Natural killer cell treated with Interleukin-12 subunit alpha and Interleukin-12 subunit beta and Interleukin-15 and Interleukin-18, amount 100 ng/mL, for 72 hours (primary cell): ENCODE measurements at regions not wholly inside any gene's neighbourhood (a gene's known extent, or its start where the extent isn't known, plus 50 kb on each side); places are given as distances from the start of the nearest gene placed in this dataset.

ENCODE experiments used
- ATAC-seq, 2 donors: fragments of 150-1000 bp; cut with Tn5 transposase in 1 of 2; sonication (Bioruptor Pico), chemical (Tn5 transposase) in 1 of 2; 2 replicates each; pipeline ENCODE4 v1.10.0; 2021
- DNase-seq: peaks from one replicate; pipeline ENCODE4 v3.0.0; 2022; ENCODE audit warnings: low spot score
- H3K27ac Mint-ChIP-seq, 2 donors: 1 replicate in 1 of 2; 2 replicates in 1 of 2; pipeline ENCODE4 v1.8.0; 2022; ENCODE audit warnings: mixed read lengths in 2 of 2, mild to moderate bottlenecking in 1 of 2, moderate library complexity in 1 of 2
- H3K27me3 Mint-ChIP-seq, 2 donors: 1 replicate in 1 of 2; 2 replicates in 1 of 2; pipeline ENCODE4 v1.8.0; 2022; ENCODE audit warnings: mixed read lengths in 2 of 2
- H3K36me3 Mint-ChIP-seq: one replicate; pipeline ENCODE4 v1.8.0; 2022; ENCODE audit warnings: mixed read lengths
- H3K4me1 Mint-ChIP-seq, 2 donors: 1 replicate in 1 of 2; 2 replicates in 1 of 2; pipeline ENCODE4 v1.8.0; 2022; ENCODE audit warnings: low read depth in 2 of 2, mixed read lengths in 2 of 2, mild to moderate bottlenecking in 1 of 2
- H3K4me3 Mint-ChIP-seq: one replicate; pipeline ENCODE4 v1.8.0; 2022; ENCODE audit warnings: mixed read lengths
- H3K9me3 Mint-ChIP-seq: 2 replicates; pipeline ENCODE4 v1.8.0; 2022; ENCODE audit warnings: mixed read lengths

DNA sequence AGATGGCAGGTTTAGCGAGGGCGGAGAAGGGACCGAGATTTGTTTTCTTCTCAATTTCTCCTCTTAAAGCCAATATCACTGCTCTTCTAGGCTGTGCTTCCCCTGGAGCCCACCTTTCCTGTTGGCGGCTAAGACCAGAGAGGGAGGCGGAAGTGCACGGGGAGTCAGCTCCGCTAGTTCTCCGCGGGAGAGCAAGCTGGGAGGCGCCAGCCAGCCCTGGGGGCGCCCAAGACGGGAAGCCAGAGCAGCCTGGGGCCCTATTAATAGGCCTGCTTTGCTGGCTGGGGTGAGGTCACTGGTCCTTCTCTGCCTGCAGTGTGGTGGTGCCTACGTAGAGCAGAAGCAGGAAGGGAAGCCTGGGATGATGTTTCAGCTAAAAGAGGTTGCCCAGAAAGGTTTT lies 61.6 kb downstream of the LSM5 start:
- H3K27me3 Mint-ChIP-seq, result peaks cover 24 to 44% of the 10 kb centered on the region in 2 donors
- DNase-seq (no peak), ATAC-seq (no peak)
- H3K9me3 Mint-ChIP-seq, result no peaks in the 10 kb centered on the region
- no peak overlapping the region for H3K27ac Mint-ChIP-seq
- no peaks in the 10 kb centered on the region for H3K36me3 Mint-ChIP-seq
- H3K4me3 Mint-ChIP-seq, result no peak overlapping the region
- H3K4me1 Mint-ChIP-seq, result no peaks in the 10 kb centered on the region

DNA sequence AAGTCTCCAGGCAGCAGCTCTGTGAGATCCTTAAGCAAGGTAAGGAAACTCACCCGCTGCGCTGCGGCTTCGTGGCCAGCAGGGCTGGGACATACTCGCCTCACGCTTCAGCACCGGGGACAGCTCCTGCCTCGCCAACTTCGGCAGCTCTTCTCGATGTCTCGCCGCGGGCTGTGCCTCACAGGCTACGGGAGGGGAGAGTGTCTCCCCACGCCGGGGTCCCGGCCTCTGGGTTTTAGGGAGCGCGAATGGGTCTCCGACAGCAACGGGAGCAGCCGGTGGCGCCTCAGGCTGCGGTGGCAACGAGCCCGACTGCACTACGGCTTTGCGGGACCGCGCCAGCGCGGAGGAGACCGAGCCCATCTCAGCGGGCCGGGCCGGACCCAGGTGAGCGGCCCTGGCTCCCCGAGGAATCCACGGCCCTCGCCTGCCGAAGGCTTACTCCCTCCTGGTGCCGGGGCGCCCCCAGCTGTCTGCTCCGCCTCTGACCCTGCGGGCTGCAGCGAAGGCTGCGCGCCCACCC lies 62.4 kb downstream of the LSM5 start:
- peak; percentile 63 for DNase-seq
- peaks cover 26 to 47% of the 10 kb centered on the region in 2 donors for H3K27me3 Mint-ChIP-seq
- H3K4me1 Mint-ChIP-seq, result no peaks in the 10 kb centered on the region
- no peak overlapping the region for H3K4me3 Mint-ChIP-seq
- H3K9me3 Mint-ChIP-seq, result no peaks in the 10 kb centered on the region
- H3K27ac Mint-ChIP-seq, result no peak overlapping the region
- ATAC-seq, result peak; percentile 78 to 80
- H3K36me3 Mint-ChIP-seq, result no peaks in the 10 kb centered on the region

DNA sequence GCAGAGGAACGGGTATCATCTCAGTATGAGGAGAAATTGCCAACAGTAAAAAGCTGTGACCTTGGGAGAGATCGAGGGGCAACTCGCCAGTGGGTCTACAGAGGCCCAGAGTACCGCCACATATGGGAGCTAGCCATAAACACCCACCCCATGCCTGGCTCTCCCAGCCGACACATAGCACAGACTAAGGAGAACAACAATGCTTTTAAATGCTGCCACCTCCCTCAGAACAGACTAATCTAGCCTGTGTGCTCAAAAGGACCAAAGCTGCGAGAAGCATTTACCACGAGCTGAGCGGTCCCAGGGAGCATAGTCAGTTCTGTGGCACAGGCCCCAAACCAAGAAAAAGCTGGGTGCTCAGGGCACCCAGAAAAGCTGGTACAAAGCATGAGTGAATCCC lies 73.3 kb downstream of the LSM5 start:
- H3K4me3 Mint-ChIP-seq, result no peak overlapping the region
- no peaks in the 10 kb centered on the region for H3K36me3 Mint-ChIP-seq
- no peaks in the 10 kb centered on the region for H3K4me1 Mint-ChIP-seq
- no peak for DNase-seq
- ATAC-seq, result no peak
- H3K27me3 Mint-ChIP-seq, result peaks cover 8 to 10% of the 10 kb centered on the region in 2 donors
- H3K27ac Mint-ChIP-seq, result no peak overlapping the region
- no peaks in the 10 kb centered on the region for H3K9me3 Mint-ChIP-seq

DNA sequence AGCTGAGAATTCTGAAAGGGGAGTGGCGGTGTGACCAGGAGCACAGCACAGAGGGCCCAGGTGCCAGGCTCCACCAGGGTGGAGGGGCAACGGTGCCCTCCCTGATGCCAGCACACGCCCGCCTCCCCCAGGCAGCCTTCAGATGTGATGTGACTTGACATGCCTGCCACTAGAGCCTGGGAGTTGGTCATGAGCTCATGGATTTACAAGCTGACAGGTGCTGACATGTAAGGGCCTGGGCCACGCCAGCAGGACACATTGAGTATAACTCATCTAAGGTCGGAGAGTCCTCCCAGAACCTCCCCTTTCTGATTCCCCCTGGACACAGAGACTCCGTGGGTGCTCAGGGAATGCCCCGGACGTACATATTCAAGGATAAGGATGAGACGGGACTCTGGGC lies 74.2 kb downstream of the LSM5 start:
- Mint-ChIP-seq H3K4me3 (no peak overlapping the region), H3K27me3 (peaks cover 8 to 10% of the 10 kb centered on the region in 2 donors), H3K36me3 (no peaks in the 10 kb centered on the region), H3K4me1 (no peaks in the 10 kb centered on the region), H3K9me3 (no peaks in the 10 kb centered on the region), H3K27ac (no peak overlapping the region)
- no peak for ATAC-seq
- DNase-seq, result no peak

DNA sequence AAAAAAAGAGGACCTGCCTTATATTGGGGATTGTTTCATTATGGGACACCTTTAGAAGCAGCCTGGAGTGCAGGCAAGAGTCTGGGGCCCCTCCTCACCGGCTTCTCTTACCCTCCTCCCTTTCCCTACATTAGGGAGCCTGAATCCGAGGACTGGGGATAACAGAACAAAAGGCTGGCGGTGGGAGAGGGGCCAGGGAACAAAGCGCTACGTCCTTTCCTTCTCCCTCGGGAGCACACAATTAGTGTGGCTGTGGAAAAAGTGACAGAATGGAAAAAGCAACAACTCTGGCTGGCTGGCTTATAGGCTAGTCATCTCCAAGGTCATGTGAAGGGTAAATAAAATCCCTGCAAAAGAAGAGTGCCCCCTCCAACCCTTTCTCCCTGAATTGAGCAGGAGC lies 74.7 kb downstream of the LSM5 start:
- H3K36me3 Mint-ChIP-seq, result no peaks in the 10 kb centered on the region
- H3K9me3 Mint-ChIP-seq, result no peaks in the 10 kb centered on the region
- no peaks in the 10 kb centered on the region for H3K4me1 Mint-ChIP-seq
- H3K27me3 Mint-ChIP-seq, result peaks cover 8 to 10% of the 10 kb centered on the region in 2 donors
- H3K4me3 Mint-ChIP-seq, result no peak overlapping the region
- H3K27ac Mint-ChIP-seq, result no peak overlapping the region
- no peak for DNase-seq
- ATAC-seq, result no peak

DNA sequence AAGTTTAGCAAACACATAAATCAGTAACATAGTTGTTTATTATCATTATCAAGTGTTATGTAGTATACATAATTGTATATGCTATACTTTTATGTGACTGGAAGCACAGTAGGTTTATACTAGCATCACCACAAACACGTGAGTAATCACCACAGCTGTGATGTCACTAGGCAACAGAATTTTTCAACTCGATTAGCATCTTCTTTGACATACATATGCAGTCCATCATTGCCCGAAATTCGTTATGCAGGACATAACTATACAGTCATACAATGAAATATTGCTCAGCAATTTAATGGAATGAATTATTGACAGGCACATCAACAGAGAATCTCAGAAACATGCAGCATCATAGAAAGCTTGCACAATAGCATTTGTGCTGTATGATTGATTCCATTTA lies 77.7 kb downstream of the LSM5 start:
- DNase-seq, result no peak
- no peaks in the 10 kb centered on the region for H3K9me3 Mint-ChIP-seq
- H3K36me3 Mint-ChIP-seq, result no peaks in the 10 kb centered on the region
- peaks cover 13 to 16% of the 10 kb centered on the region in 2 donors for H3K27me3 Mint-ChIP-seq
- H3K4me3 Mint-ChIP-seq, result no peak overlapping the region
- ATAC-seq, result no peak
- H3K4me1 Mint-ChIP-seq, result no peaks in the 10 kb centered on the region
- no peak overlapping the region for H3K27ac Mint-ChIP-seq

DNA sequence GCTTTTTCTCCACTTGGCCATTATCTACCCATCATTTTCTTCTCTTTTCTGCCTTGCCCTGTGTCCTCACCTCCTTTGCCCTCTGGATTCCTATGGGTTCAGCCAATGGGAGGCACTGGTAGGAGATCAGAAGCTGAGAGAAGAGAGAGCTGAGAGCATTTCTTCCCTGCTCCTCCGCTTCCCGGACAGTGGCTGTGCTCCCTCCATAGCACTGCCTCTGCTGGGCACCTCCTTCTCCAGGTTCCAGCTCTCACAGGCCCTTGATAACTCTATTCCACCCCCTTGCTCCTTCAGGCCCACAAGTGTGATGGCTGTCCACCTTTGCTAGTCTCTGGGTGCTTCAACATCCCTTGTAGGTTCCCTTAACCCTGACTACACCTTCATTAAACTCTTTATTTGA lies 79.6 kb downstream of the LSM5 start:
- no peak overlapping the region for H3K27ac Mint-ChIP-seq
- DNase-seq (no peak), ATAC-seq (no peak)
- H3K36me3 Mint-ChIP-seq, result no peaks in the 10 kb centered on the region
- H3K4me3 Mint-ChIP-seq, result no peak overlapping the region
- H3K4me1 Mint-ChIP-seq, result no peaks in the 10 kb centered on the region
- H3K27me3 Mint-ChIP-seq, result peaks cover 13 to 15% of the 10 kb centered on the region in 2 donors
- no peaks in the 10 kb centered on the region for H3K9me3 Mint-ChIP-seq

DNA sequence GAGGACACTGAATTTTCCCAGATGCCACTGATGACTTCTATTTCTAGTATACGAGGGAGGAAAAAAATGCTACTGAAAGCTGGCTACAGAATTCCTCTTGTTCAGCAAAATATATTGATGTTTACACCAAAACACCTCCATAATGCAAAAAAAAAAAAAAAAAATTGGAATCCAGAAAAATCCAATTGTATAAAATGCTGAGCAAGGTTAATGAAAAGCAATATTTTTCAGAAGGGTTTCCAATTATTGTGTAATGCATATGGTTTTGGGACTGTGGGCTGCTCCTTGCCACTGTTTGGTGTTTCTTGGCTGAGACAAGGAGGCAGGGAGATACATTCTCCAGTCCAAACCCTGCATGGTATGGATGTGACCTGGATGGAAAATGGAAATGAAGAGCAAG lies 83.8 kb downstream of the LSM5 start:
- no peaks in the 10 kb centered on the region for H3K9me3 Mint-ChIP-seq
- DNase-seq (no peak), ATAC-seq (no peak)
- H3K27ac Mint-ChIP-seq, result no peak overlapping the region
- peaks cover 13 to 15% of the 10 kb centered on the region in 2 donors for H3K27me3 Mint-ChIP-seq
- no peak overlapping the region for H3K4me3 Mint-ChIP-seq
- H3K4me1 Mint-ChIP-seq, result no peaks in the 10 kb centered on the region
- H3K36me3 Mint-ChIP-seq, result no peaks in the 10 kb centered on the region

DNA sequence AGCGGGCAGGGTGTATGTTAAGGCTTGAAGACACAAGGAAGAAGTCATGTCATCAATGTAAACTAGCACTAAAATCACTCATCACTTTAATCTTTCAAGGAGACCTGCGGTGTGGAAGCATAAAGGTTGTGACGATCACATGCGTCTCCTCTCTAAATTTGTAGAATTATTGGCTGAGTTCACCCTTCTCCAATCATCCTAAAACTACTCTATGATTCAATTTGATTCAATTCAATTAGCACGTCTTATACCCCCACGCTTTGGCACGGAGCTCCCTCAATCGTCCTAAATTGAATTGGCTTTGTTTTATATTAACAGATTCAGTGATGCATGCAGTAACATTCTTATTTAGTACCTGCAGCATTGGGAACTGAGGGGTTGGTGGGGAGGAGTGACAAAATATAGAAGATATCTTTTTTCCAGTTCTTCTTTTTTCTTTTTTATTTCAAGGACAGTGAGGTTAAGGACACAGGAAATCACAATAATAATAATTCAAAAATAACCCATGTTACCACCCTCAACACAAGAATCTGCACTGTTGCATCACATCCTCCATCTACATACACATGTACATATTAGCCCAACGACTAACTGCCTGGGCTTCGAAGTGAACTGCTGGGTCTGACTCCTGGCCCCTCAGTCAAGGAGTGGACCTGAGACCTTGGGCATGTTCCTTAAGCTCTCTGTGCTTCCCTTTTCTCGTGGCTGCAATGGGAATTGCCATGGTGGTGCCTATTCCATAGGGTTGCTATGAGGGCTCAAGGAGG lies 86.5 kb downstream of the LSM5 start:
- DNase-seq, result no peak
- peaks cover 15% of the 10 kb centered on the region in 2 donors for H3K27me3 Mint-ChIP-seq
- H3K4me3 Mint-ChIP-seq, result no peak overlapping the region
- no peaks in the 10 kb centered on the region for H3K4me1 Mint-ChIP-seq
- no peaks in the 10 kb centered on the region for H3K9me3 Mint-ChIP-seq
- no peak overlapping the region for H3K27ac Mint-ChIP-seq
- no peak for ATAC-seq
- no peaks in the 10 kb centered on the region for H3K36me3 Mint-ChIP-seq

DNA sequence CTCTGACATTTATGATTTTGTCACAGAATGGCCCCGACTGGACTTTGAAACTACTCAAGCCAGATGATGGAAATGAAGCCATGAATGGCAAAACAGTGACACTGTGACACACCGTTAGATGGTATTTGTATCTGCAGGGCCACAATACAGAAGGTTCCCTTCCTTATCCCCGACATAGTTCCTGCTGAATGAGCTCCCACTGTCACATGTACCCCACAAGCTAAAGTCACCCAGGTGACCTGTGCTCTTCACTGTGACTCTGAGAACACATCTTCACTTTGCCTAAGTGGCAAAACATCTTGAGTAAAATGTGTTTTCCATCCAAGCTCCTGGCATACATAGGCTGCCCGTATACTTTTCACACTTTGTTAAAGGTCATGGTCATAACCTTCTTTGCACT lies 89.5 kb downstream of the LSM5 start:
- Mint-ChIP-seq H3K36me3 (no peaks in the 10 kb centered on the region), H3K27ac (no peak overlapping the region), H3K4me1 (no peaks in the 10 kb centered on the region), H3K27me3 (peaks cover 6 to 13% of the 10 kb centered on the region in 2 donors), H3K4me3 (no peak overlapping the region), H3K9me3 (no peaks in the 10 kb centered on the region)
- DNase-seq (no peak), ATAC-seq (no peak)

DNA sequence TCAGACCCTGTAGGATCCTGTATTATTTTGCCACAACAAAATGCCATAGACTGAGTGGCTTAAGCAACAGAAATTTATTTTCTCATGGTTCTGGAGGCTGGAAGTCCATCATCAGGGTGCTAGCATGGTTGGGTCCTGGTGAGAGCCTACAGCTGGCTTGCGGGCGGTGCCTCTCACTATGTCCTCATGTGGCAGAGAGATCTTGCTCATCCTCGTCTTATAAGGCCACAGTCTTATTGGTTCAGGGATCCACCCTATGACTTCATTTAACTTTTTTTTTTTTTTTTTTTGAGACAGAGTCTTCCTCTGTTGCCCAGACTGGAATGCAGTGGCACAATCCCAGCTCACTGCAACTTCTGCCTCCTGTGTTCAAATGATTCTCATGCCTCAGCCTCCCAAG lies 90.9 kb downstream of the LSM5 start:
- peaks cover 11 to 21% of the 10 kb centered on the region in 2 donors for H3K27me3 Mint-ChIP-seq
- H3K27ac Mint-ChIP-seq, result no peak overlapping the region
- ATAC-seq (no peak), DNase-seq (no peak)
- H3K4me1 Mint-ChIP-seq, result no peaks in the 10 kb centered on the region
- no peak overlapping the region for H3K4me3 Mint-ChIP-seq
- H3K36me3 Mint-ChIP-seq, result no peaks in the 10 kb centered on the region
- no peaks in the 10 kb centered on the region for H3K9me3 Mint-ChIP-seq

DNA sequence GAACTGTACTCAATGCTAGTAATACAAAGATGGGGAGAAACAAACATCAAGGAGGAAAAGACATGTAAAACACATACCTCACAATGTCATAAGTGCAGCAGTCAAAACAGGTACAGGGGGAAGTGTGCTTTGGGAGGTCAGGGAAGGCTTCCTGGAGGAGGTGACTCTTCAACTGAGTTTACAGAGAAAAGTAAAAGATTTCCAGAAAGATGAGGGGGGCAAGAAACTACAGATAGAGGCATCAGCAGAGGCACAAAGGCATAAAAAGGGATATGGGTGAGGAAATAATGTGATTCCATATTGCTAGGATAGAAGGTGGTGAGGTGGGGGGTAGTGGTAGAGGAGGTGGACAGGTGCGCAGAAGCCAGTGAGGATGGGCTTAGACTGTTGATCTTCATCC lies 95.0 kb downstream of the LSM5 start:
- ATAC-seq (no peak), DNase-seq (no peak)
- Mint-ChIP-seq H3K36me3 (no peaks in the 10 kb centered on the region), H3K4me1 (no peaks in the 10 kb centered on the region), H3K9me3 (peaks cover 2% of the 10 kb centered on the region), H3K4me3 (no peak overlapping the region), H3K27me3 (peaks cover 10 to 22% of the 10 kb centered on the region in 2 donors), H3K27ac (no peak overlapping the region)

DNA sequence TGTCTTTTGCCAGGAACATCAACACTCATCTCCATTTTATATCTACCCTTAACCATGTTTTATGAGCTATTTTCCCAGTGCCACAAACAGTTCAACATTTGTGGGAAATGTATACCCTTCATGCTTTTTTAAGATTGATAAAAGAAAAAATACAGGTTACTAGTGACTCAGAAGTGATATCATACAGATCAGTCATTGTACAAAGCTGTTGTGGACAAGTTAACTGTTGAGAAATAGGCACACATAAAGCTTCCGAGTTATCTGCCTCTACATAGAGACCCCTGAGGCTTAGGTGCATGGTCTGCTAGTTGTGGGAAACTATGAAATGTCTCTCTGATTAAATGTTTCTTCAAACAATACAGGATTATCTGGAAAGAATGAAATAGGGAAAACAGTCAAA lies 96.3 kb downstream of the LSM5 start:
- Mint-ChIP-seq H3K9me3 (peaks cover 2% of the 10 kb centered on the region), H3K27ac (no peak overlapping the region), H3K27me3 (peaks cover 10 to 22% of the 10 kb centered on the region in 2 donors), H3K4me3 (no peak overlapping the region), H3K36me3 (no peaks in the 10 kb centered on the region), H3K4me1 (no peaks in the 10 kb centered on the region)
- ATAC-seq (no peak), DNase-seq (no peak)

DNA sequence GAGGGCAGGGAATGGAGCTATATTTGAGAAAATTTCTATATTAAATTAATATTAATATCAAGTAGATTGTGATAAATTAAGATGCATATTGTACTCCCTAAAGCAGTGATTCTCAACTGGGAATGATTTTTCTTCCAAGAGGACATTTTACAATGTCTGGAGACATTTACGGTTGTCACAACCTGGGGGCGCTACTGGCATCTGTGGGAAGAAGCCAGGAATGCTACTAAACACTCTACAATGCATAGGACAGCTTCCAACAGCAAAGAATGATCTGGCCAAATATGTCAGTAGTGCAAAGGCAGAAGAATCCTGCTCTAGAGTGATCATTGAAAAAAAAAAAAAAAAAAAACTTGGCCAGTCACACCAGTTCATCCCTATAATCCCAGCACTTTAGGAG lies 100.0 kb downstream of the LSM5 start:
- Mint-ChIP-seq H3K4me1 (no peaks in the 10 kb centered on the region), H3K36me3 (no peaks in the 10 kb centered on the region), H3K9me3 (peaks cover 2% of the 10 kb centered on the region), H3K27ac (no peak overlapping the region), H3K27me3 (peaks cover 10 to 23% of the 10 kb centered on the region in 2 donors), H3K4me3 (no peak overlapping the region)
- ATAC-seq (no peak), DNase-seq (no peak)
